DOHH2 (cell line): ENCODE measurements at regions not wholly inside any gene's neighbourhood (a gene's known extent, or its start where the extent isn't known, plus 50 kb on each side); places are given as distances from the start of the nearest gene placed in this dataset.

Experiments
- EZH2phosphoT487 ChIP-seq: fragments of 200-600 bp; sonication (generic); IDR thresholded peaks from 2 replicates; pipeline ENCODE4 v1.6.1; 2017; ENCODE audit warnings: borderline replicate concordance, mild to moderate bottlenecking, antibody characterized with exemption, low read length, moderate library complexity, mixed read lengths
- TF ChIP-seq, protein P1 (sequence below): fragments of 200-600 bp; sonication (generic); IDR thresholded peaks from one replicate; pipeline ENCODE4 v1.5.1; 2014; ENCODE audit warnings: antibody characterized with exemption, mild to moderate bottlenecking, low read depth, low read length; ENCODE audit not compliant: poor library complexity, severe bottlenecking

DNA sequence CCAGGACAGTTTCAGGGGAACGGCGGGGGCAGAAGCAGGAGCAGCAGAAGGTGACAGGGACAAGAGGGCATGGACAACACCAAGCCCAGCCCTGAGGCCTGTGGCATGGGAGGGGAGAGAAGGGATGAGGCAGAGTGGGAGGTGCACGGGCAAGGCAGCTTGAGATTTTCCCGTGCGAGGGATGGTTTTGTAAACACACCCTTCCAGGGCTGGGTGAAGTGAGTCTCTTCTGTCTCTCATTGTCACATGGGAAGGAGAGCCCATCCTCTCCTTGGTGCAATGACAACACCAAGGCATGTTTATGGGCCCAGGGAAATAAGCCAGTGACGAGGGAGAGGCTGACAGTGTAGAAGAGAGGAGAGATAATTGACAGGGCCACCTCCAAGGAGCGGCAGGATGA is 69.6 kb upstream of the RIOK3 start:
- TF ChIP-seq, protein P1, sequence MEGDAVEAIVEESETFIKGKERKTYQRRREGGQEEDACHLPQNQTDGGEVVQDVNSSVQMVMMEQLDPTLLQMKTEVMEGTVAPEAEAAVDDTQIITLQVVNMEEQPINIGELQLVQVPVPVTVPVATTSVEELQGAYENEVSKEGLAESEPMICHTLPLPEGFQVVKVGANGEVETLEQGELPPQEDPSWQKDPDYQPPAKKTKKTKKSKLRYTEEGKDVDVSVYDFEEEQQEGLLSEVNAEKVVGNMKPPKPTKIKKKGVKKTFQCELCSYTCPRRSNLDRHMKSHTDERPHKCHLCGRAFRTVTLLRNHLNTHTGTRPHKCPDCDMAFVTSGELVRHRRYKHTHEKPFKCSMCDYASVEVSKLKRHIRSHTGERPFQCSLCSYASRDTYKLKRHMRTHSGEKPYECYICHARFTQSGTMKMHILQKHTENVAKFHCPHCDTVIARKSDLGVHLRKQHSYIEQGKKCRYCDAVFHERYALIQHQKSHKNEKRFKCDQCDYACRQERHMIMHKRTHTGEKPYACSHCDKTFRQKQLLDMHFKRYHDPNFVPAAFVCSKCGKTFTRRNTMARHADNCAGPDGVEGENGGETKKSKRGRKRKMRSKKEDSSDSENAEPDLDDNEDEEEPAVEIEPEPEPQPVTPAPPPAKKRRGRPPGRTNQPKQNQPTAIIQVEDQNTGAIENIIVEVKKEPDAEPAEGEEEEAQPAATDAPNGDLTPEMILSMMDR = no peak
- no peak for TF ChIP-seq EZH2phosphoT487
